ENCODE measurements at regions not wholly inside any gene's neighbourhood (a gene's known extent, or its start where the extent isn't known, plus 50 kb on each side); places are given as distances from the start of the nearest gene placed in this dataset.

GRCh38 chr2:48161628-48162027, 152.9 kb upstream of the FOXN2 start:
- no peak for TF ChIP-seq CTBP1 (IDR thresholded peaks at IDR 0.05; ENCODE audit: borderline replicate concordance)
- TF ChIP-seq ARNT (IDR thresholded peaks at IDR 0.05): no peak
- TF ChIP-seq ELF4 (IDR thresholded peaks at IDR 0.05): no peak
- TF ChIP-seq FOXK2 (IDR thresholded peaks at IDR 0.05): no peak
- TF ChIP-seq L3MBTL2 (conservative IDR thresholded peaks at IDR 0.05): no peak
- no peak for TF ChIP-seq BHLHE40 (IDR thresholded peaks at IDR 0.05; ENCODE audit: borderline replicate concordance)
- TF ChIP-seq FOXM1 (IDR thresholded peaks at IDR 0.05; ENCODE audit: borderline replicate concordance): no peak
- no peak for TF ChIP-seq SUZ12 (IDR thresholded peaks at IDR 0.05)
- no peak for TF ChIP-seq ZNF384 (IDR thresholded peaks at IDR 0.05)
- no peak for TF ChIP-seq SP1 (IDR thresholded peaks at IDR 0.05)
- TF ChIP-seq, protein P1, sequence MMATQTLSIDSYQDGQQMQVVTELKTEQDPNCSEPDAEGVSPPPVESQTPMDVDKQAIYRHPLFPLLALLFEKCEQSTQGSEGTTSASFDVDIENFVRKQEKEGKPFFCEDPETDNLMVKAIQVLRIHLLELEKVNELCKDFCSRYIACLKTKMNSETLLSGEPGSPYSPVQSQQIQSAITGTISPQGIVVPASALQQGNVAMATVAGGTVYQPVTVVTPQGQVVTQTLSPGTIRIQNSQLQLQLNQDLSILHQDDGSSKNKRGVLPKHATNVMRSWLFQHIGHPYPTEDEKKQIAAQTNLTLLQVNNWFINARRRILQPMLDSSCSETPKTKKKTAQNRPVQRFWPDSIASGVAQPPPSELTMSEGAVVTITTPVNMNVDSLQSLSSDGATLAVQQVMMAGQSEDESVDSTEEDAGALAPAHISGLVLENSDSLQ (IDR thresholded peaks at IDR 0.05): no peak
- no peak for TF ChIP-seq LEF1 (IDR thresholded peaks at IDR 0.05; ENCODE audit: borderline replicate concordance)
- TF ChIP-seq FOXA1 (IDR thresholded peaks at IDR 0.05): no peak
- TF ChIP-seq HDGF (IDR thresholded peaks at IDR 0.05; ENCODE audit: borderline replicate concordance): no peak
- no peak for TF ChIP-seq TARDBP (IDR thresholded peaks at IDR 0.05)
- TF ChIP-seq NFRKB (IDR thresholded peaks at IDR 0.05): no peak
- POLR2A ChIA-PET: no interaction called here
- CTCF ChIA-PET: no interaction called here
- no peak for DNase-seq (ENCODE audit: extremely low spot score)

- ChIA-PET CTCF (no interaction called here), POLR2A (no interaction called here)
- TF ChIP-seq FOXA1 (IDR thresholded peaks at IDR 0.05) (no peak), LEF1 (IDR thresholded peaks at IDR 0.05; ENCODE audit: borderline replicate concordance) (no peak), ELF4 (IDR thresholded peaks at IDR 0.05) (no peak), NFRKB (IDR thresholded peaks at IDR 0.05) (no peak), L3MBTL2 (conservative IDR thresholded peaks at IDR 0.05) (no peak), FOXK2 (IDR thresholded peaks at IDR 0.05) (no peak), TARDBP (IDR thresholded peaks at IDR 0.05) (no peak), BHLHE40 (IDR thresholded peaks at IDR 0.05; ENCODE audit: borderline replicate concordance) (no peak), FOXM1 (IDR thresholded peaks at IDR 0.05; ENCODE audit: borderline replicate concordance) (no peak), SP1 (IDR thresholded peaks at IDR 0.05) (no peak), ZNF384 (IDR thresholded peaks at IDR 0.05) (no peak), SUZ12 (IDR thresholded peaks at IDR 0.05) (no peak), HDGF (IDR thresholded peaks at IDR 0.05; ENCODE audit: borderline replicate concordance) (no peak)
- TF ChIP-seq, protein P1 (IDR thresholded peaks at IDR 0.05): no peak
- no peak for DNase-seq (ENCODE audit: extremely low spot score)
These were observed 151.7 kb upstream of the FOXN2 start for GRCh38 chr2:48162742-48163141.

DNA sequence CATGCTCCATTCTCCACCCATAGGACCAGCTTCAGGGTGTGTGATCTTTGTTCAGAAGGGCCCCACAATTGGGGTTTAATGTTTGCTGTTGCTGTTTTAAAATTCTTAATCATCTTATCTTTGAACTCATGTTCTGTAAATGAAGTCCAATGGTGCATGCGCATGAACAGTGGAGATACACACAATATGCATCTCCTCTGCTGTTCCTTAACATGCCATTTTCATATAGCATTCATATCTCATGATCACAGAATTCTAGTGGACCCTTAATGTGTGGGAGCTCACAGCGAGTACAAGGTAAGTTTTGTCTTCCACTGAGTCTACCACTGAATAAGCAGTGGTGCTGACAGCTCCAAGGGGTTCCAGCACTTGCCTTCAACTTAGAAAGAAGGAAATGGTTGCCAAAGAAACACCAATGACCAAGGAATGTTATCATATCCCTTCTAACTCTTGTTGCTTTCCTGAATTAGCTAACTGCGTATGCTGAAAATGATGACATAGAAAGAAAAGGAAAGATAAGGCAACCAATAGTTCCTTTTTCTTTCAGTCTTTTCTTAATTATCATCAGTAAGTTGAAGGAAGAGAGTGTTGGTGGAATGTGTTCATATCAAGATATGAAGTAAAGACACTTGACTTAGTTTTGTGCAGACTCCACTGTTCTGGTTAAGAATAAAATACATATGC, 149.3 kb upstream of the FOXN2 start:
- CTCF ChIA-PET: no interaction called here
- POLR2A ChIA-PET: no interaction called here
- TF ChIP-seq CTBP1 (IDR thresholded peaks at IDR 0.05; ENCODE audit: borderline replicate concordance) (no peak), ZNF384 (IDR thresholded peaks at IDR 0.05) (no peak), LEF1 (IDR thresholded peaks at IDR 0.05; ENCODE audit: borderline replicate concordance) (no peak), FOXM1 (IDR thresholded peaks at IDR 0.05; ENCODE audit: borderline replicate concordance) (no peak), FOXA1 (IDR thresholded peaks at IDR 0.05) (no peak), L3MBTL2 (conservative IDR thresholded peaks at IDR 0.05) (no peak), TARDBP (IDR thresholded peaks at IDR 0.05) (no peak), NFRKB (IDR thresholded peaks at IDR 0.05) (no peak), SUZ12 (IDR thresholded peaks at IDR 0.05) (no peak), ELF4 (IDR thresholded peaks at IDR 0.05) (no peak), SP1 (IDR thresholded peaks at IDR 0.05) (no peak), BHLHE40 (IDR thresholded peaks at IDR 0.05; ENCODE audit: borderline replicate concordance) (no peak), FOXK2 (IDR thresholded peaks at IDR 0.05) (no peak), HDGF (IDR thresholded peaks at IDR 0.05; ENCODE audit: borderline replicate concordance) (no peak), ARNT (IDR thresholded peaks at IDR 0.05) (no peak)
- TF ChIP-seq, protein P1 (IDR thresholded peaks at IDR 0.05): no peak
- DNase-seq (ENCODE audit: extremely low spot score): no peak

DNA sequence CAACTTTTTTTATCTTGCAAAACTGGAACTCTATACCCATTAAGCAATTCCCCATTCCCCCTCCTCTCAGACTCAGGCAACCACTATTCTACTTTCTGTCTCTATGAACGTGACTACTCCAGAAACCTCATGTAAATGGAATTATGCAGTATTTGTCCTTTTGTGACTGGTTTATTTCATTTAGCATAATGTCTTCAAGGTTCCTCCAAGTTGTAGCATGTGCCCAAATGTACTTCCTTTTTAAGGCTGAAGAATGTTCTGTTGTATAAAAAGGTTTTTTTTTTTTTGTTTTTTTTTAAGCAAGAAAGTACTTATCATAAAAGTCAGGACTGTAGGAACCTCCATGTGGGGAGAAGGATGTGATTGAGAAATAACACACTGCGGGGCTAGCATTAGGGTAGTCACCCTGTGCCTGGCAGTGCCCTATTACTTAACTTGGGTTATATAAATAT, 145.3 kb upstream of the FOXN2 start:
- TF ChIP-seq ZNF384 (IDR thresholded peaks at IDR 0.05): no peak
- no peak for TF ChIP-seq BHLHE40 (IDR thresholded peaks at IDR 0.05; ENCODE audit: borderline replicate concordance)
- no peak for TF ChIP-seq SUZ12 (IDR thresholded peaks at IDR 0.05)
- TF ChIP-seq ARNT (IDR thresholded peaks at IDR 0.05): no peak
- TF ChIP-seq TARDBP (IDR thresholded peaks at IDR 0.05): no peak
- no peak for TF ChIP-seq NFRKB (IDR thresholded peaks at IDR 0.05)
- no peak for TF ChIP-seq FOXK2 (IDR thresholded peaks at IDR 0.05)
- TF ChIP-seq FOXM1 (IDR thresholded peaks at IDR 0.05; ENCODE audit: borderline replicate concordance): no peak
- no peak for TF ChIP-seq ELF4 (IDR thresholded peaks at IDR 0.05)
- no peak for TF ChIP-seq HDGF (IDR thresholded peaks at IDR 0.05; ENCODE audit: borderline replicate concordance)
- no peak for TF ChIP-seq CTBP1 (IDR thresholded peaks at IDR 0.05; ENCODE audit: borderline replicate concordance)
- TF ChIP-seq L3MBTL2 (conservative IDR thresholded peaks at IDR 0.05): no peak
- TF ChIP-seq SP1 (IDR thresholded peaks at IDR 0.05): no peak
- TF ChIP-seq FOXA1 (IDR thresholded peaks at IDR 0.05): no peak
- TF ChIP-seq LEF1 (IDR thresholded peaks at IDR 0.05; ENCODE audit: borderline replicate concordance): no peak
- TF ChIP-seq, protein P1 (IDR thresholded peaks at IDR 0.05): no peak
- ChIA-PET CTCF (no interaction called here), POLR2A (no interaction called here)
- no peak for DNase-seq (ENCODE audit: extremely low spot score)

DNA sequence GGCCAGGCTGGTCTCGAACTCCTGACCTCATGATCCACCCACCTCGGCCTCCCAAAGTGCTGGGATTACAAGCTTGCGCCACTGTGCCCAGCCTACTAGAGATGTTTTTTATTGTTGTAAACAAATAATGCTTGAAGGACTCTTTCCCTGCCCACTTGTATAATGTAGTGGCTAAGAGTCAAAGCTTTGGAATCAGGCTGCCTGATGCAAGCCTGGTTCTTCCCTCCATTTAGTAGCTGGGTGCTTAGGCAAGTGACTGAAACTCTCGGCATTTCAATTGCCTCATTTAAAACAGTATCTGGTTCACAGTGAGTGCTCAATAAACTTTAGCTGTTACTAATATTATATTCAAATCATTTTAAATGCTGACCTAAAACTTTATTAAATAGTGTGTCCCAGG, 144.2 kb upstream of the FOXN2 start:
- DNase-seq (ENCODE audit: extremely low spot score): no peak
- ChIA-PET CTCF (no interaction called here), POLR2A (no interaction called here)
- TF ChIP-seq LEF1 (IDR thresholded peaks at IDR 0.05; ENCODE audit: borderline replicate concordance): no peak
- TF ChIP-seq BHLHE40 (IDR thresholded peaks at IDR 0.05; ENCODE audit: borderline replicate concordance): no peak
- TF ChIP-seq FOXA1 (IDR thresholded peaks at IDR 0.05): no peak
- TF ChIP-seq SUZ12 (IDR thresholded peaks at IDR 0.05): no peak
- no peak for TF ChIP-seq ELF4 (IDR thresholded peaks at IDR 0.05)
- no peak for TF ChIP-seq CTBP1 (IDR thresholded peaks at IDR 0.05; ENCODE audit: borderline replicate concordance)
- TF ChIP-seq FOXK2 (IDR thresholded peaks at IDR 0.05): no peak
- TF ChIP-seq SP1 (IDR thresholded peaks at IDR 0.05): no peak
- TF ChIP-seq, protein P1 (IDR thresholded peaks at IDR 0.05): no peak
- TF ChIP-seq ARNT (IDR thresholded peaks at IDR 0.05): no peak
- TF ChIP-seq NFRKB (IDR thresholded peaks at IDR 0.05): no peak
- no peak for TF ChIP-seq L3MBTL2 (conservative IDR thresholded peaks at IDR 0.05)
- TF ChIP-seq HDGF (IDR thresholded peaks at IDR 0.05; ENCODE audit: borderline replicate concordance): no peak
- TF ChIP-seq ZNF384 (IDR thresholded peaks at IDR 0.05): no peak
- TF ChIP-seq FOXM1 (IDR thresholded peaks at IDR 0.05; ENCODE audit: borderline replicate concordance): no peak
- no peak for TF ChIP-seq TARDBP (IDR thresholded peaks at IDR 0.05)

All from HEK293T (cell line).